ENCODE measurements at regions not wholly inside any gene's neighbourhood (a gene's known extent, or its start where the extent isn't known, plus 50 kb on each side); places are given as distances from the start of the nearest gene placed in this dataset.

DNA sequence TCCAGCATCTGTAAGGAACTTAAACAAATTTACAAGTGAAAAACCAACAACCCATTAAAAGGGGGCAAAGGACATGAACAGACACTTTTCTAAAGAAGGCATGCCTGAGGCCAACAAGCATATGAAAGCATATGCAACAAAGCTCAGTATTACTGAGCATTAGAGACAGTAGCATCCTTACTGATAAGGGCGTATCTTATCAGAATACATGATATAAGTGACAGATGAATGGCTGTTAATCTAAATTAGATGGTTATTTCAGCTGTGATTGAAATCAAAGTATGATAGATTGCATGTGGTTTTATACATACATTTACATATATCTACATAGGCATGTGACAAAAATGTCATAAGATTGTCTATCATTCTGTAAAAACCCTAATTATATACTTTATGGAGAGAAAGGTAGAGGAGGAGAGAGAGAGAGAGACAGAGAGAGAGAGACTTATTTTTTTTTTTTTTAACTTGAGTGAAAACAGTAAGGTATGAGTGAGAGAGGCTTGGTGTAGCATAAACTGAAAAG lies 1240.7 kb downstream of the FAM181B start:
- TF ChIP-seq POLR2A (IDR thresholded peaks at IDR 0.05; ENCODE audit: low read length) (no peak), GATA1 (IDR thresholded peaks at IDR 0.05; ENCODE audit: low read depth, low read length) (no peak)
- DNase-seq = no peak

DNA sequence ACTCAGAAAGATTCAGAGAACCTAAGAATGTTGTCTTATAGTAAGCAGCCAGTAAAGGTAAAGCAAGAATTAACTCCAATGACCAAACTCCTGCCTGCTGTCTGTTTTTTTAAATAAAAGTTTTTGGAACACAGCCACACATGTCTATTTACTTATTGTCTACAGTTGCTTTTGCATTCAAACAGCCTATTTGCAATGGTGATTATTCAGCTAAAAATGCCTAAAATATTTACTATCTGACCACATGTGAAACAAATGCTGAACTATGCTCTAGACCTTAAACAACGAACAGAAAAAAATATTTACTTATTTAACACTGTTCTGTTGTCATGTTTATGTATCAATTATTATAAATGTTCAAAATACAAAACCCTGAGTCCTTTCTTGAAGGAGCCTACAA lies 1246.6 kb downstream of the FAM181B start:
- no peak for DNase-seq
- TF ChIP-seq GATA1 (IDR thresholded peaks at IDR 0.05; ENCODE audit: low read depth, low read length) = no peak
- no peak for TF ChIP-seq POLR2A (IDR thresholded peaks at IDR 0.05; ENCODE audit: low read length)

DNA sequence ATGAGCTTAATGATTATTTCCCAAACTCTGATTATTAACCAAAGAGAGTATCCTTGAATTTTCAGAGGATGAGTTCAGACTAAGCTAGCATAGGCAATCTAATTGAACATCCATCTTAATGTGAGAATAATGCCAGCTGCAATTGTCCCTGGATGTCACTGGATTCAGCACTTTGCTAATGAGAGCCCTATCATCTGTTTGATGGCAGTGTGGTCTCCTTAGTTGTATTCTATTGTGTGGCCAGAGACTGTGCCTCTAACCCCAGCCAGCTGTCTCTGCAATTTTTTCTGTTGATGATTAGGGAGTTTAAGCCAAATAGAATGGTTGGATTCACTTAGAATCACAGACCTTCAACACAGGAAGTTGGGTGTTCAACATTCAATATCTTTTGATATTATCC lies 1249.5 kb downstream of the FAM181B start:
- no peak for TF ChIP-seq GATA1 (IDR thresholded peaks at IDR 0.05; ENCODE audit: low read depth, low read length)
- TF ChIP-seq POLR2A (IDR thresholded peaks at IDR 0.05; ENCODE audit: low read length) = no peak
- no peak for DNase-seq

DNA sequence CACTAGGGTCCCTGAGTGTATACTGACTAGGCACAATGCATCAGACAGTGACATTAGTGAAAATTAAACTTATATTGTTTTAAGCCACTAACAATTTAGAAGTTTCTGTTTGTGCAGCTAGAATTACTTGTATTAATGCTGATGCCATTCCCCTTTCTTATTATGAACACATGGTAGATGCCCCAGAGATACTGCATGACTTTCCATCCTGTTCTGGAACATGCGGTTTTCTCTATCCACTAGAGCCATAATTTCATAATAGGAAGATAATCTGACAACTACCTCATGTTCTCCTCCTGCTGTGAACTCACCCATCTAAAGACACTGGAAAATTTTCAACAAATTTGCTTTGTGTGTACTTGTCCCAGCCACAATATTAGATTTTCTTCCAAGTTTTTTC lies 1256.4 kb downstream of the FAM181B start:
- no peak for TF ChIP-seq POLR2A (IDR thresholded peaks at IDR 0.05; ENCODE audit: low read length)
- no peak for TF ChIP-seq GATA1 (IDR thresholded peaks at IDR 0.05; ENCODE audit: low read depth, low read length)

DNA sequence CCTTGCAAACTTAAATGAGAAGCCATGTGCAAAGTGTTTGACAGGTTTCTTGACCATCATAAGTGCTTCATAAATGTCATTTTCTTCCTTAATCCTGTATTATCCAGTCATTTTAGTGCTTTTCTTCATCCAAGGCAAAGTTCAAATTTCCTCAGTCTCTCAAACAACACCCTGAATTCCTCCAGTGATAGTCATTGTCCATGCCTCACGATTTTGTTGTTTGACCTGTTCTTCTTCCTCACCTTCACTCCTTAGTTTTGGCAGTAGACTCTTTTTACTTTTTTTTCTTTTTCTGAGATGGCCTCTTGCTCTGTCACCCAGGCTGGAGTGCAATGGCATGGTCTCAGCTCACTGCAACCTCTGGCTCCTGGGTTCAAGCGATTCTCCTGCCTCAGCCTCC lies 1257.3 kb downstream of the FAM181B start:
- TF ChIP-seq GATA1 (IDR thresholded peaks at IDR 0.05; ENCODE audit: low read depth, low read length) (no peak), POLR2A (IDR thresholded peaks at IDR 0.05; ENCODE audit: low read length) (no peak)

More for the DNA sequence above, 1256.4 kb downstream of the FAM181B start:
- no peak for DNase-seq

DNA sequence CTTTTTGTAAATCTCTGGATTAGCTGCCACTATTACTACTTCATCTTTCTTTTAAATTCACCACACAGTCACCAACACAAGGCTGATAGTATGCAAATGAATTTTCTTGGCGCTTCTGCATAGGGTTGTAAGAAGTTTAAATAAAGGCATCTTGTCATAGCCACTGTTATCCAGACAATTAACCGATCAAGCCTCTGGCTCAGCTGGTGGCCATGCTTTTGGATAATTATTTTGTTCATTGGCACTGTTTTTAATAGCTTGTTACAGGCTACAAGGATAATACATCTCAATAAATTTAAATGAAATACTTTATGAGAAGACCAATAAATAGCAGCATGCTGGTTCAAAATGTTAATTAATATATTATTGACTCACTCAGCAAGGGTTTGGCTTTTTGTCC lies 1261.0 kb downstream of the FAM181B start:
- DNase-seq = no peak
- TF ChIP-seq GATA1 (IDR thresholded peaks at IDR 0.05; ENCODE audit: low read depth, low read length) = no peak
- no peak for TF ChIP-seq POLR2A (IDR thresholded peaks at IDR 0.05; ENCODE audit: low read length)

More for the DNA sequence above, 1257.3 kb downstream of the FAM181B start:
- DNase-seq = no peak

DNA sequence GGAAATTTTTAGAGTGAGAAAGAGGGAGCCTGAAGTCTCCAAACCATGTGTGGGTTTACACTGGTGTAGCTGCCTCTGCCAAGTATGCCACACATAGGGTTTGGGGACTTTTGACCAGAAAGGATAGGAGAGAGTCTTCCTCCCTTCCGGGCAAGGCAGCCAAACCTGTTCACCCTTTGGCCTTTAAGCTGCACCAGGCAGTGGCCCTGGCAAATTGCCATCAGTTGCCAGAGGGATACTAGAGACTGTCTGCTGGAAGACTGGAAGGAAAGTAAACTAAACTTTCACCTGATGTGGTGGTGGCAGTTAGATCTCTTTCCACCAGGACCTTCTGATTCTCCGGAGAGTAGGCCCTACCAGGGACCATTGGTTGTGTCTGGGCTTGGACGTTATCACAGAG lies 1263.2 kb downstream of the FAM181B start:
- TF ChIP-seq POLR2A (IDR thresholded peaks at IDR 0.05; ENCODE audit: low read length) = no peak
- no peak for TF ChIP-seq GATA1 (IDR thresholded peaks at IDR 0.05; ENCODE audit: low read depth, low read length)
- no peak for DNase-seq

DNA sequence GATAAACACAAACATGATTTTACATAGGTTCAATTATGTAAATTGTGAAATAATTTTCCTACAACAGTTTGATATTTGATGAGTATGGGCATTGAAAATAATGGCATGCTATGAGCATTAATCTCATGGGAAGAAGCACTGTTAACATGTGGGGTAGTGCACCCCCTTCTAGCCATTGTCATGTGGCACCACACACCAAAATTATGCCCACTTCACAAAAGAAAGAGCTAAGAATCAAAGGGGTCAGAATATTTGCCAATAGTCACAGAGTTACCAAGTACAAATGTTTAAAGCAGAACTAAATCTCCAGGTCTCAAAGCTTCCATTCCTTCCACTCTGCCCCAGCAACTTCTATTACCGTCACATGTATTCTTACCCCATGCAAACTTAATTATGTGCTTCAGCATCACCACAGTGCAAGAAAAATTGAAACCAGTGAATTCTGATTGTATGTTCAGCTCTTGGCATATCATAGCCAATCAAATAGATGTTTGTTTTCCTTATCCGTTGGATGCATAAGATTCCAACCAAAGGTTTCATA lies 1273.8 kb downstream of the FAM181B start:
- no peak for DNase-seq
- no peak for TF ChIP-seq POLR2A (IDR thresholded peaks at IDR 0.05; ENCODE audit: low read length)
- TF ChIP-seq GATA1 (IDR thresholded peaks at IDR 0.05; ENCODE audit: low read depth, low read length) = no peak

DNA sequence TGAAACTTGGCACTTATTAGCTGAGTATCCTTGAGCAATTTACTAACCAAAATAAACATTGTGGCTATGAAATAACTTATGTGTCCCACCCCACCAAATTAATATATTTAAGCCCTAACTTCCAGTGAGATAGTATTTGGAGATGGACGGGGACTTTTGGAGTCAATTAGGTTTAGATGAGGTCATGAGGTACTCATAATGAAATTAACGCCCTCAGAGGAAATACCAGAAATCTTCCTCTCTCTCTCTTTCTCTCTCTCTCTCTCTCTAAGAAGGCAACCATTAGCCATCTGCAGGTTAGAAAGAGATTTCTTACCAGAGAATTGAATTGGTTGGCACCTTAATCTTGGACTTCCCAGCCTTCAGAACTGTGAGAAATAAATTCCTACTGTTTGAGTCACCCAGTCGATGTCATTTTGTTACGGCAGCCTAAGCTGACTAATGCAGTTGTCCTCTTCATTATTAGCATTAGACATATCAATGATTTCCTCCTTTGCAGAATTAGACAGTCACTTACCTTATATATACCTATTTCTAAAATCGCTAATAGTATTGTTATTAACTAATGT lies 1284.0 kb downstream of the FAM181B start:
- no peak for TF ChIP-seq GATA1 (IDR thresholded peaks at IDR 0.05; ENCODE audit: low read depth, low read length)
- no peak for TF ChIP-seq POLR2A (IDR thresholded peaks at IDR 0.05; ENCODE audit: low read length)
- no peak for DNase-seq

DNA sequence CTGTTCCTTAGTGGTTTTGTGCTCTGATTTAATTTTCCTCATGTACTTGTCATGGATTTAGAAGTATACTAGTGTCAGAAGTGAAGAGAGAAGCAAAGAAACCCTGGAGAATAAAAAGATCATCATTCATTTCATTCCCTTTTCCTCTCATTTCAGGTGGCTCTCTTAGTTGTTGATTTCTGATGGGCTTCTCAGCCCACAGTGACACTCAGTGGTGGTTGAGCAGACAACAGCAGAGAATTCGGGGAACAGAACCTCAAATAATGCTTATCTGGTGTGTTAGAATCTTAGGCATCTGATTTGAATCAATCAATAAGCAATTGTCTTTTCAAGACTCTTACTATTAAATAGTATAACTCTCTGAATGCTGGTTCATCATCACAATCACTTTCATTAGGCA lies 1289.4 kb downstream of the FAM181B start:
- no peak for DNase-seq
- TF ChIP-seq POLR2A (IDR thresholded peaks at IDR 0.05; ENCODE audit: low read length) = no peak
- TF ChIP-seq GATA1 (IDR thresholded peaks at IDR 0.05; ENCODE audit: low read depth, low read length) = no peak

DNA sequence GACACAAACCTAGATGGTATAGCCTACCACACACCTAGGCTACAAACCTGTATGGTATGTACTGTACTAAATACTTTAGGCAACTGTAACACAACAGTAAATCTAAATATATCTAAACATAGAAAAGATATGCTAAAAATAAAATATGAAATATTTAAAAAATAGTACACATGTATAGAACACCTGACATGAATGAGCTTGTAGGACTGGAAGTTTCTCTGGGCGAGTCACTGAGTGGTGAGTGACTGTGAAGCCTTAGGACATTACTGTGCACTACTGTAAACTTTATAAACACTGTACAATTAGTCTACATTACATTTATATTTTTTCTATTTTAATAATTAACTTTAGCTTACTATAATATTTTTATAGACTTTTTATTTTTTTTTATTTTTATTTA lies 1301.3 kb downstream of the FAM181B start:
- no peak for DNase-seq
- TF ChIP-seq POLR2A (IDR thresholded peaks at IDR 0.05; ENCODE audit: low read length) (no peak), GATA1 (IDR thresholded peaks at IDR 0.05; ENCODE audit: low read depth, low read length) (no peak)

DNA sequence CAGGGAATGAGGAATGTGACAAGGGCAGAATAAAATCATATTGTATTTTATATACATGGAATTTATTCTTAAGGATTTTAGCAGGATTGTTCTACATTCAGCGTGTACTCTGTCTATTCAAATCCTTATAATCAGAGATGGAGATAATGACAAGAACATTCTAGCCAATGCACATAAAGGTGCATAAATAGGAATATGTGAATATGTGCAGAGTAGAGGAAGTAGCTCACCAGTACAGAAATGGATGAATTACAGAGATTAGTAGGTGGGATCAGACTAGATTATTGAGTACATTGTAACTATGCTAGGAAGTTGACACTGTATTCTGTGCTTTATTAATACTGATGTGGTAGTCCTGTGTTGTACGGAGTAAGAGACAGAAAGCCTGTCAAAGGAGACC lies 1308.8 kb downstream of the FAM181B start:
- TF ChIP-seq GATA1 (IDR thresholded peaks at IDR 0.05; ENCODE audit: low read depth, low read length) = no peak
- no peak for TF ChIP-seq POLR2A (IDR thresholded peaks at IDR 0.05; ENCODE audit: low read length)

DNA sequence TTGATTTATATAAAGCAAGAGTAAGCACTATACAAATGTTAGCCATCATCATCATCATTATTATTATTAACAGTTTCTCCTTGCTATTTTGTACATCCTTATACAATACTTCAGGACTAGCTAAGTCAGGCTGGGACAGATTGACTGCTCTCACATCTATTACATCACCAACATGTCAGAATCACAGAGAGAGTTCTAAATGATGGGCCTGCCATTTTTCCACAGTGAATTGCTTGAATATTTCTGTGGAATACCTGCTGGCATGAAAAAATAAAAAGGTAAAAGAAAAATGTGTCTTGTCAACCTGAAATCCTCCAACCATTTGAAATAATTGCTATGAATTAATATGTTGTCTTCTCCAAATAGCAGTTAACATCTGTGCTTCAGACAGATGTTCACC lies 1311.3 kb downstream of the FAM181B start:
- no peak for DNase-seq
- no peak for TF ChIP-seq POLR2A (IDR thresholded peaks at IDR 0.05; ENCODE audit: low read length)
- TF ChIP-seq GATA1 (IDR thresholded peaks at IDR 0.05; ENCODE audit: low read depth, low read length) = no peak

More for the DNA sequence above, 1308.8 kb downstream of the FAM181B start:
- no peak for DNase-seq

DNA sequence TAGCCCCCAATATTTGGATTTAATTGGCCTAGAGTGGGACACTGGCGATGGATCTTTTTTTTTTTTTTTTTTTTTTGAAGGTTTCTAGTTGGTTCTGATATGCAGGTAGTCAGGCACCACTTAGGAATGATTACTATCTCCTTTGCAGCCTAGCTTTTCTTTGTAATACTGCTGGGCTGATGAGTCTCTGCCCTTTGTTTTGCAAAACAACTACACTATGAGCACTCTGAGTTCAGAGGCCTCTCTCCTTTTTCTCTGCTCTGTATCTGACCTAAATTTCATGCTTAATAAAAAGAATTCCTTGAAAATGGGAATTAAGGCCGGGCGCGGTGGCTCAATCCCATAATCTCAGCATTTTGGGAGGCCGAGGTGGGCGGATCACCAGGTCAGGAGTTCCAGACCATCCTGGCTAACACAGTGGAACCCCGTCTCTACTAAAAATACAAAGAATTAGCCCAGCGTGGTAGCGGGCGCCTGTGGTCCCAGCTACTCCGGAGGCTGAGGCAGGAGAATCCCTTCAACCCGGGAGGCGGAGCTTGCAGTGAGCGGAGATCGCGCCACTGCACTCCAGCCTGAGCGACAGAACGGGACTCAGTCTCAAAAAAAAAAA lies 1312.3 kb downstream of the FAM181B start:
- no peak for TF ChIP-seq POLR2A (IDR thresholded peaks at IDR 0.05; ENCODE audit: low read length)
- TF ChIP-seq GATA1 (IDR thresholded peaks at IDR 0.05; ENCODE audit: low read depth, low read length) = no peak
- DNase-seq = no peak
